ENCODE measurements at regions not wholly inside any gene's neighbourhood (a gene's known extent, or its start where the extent isn't known, plus 50 kb on each side); places are given as distances from the start of the nearest gene placed in this dataset.

GRCh38 chr15:93257920-93258319, 168.9 kb upstream of the RGMA start:
- no peak for FAIRE-seq
- no peak for TF ChIP-seq POLR2A (IDR thresholded peaks at IDR 0.05; ENCODE audit: low read depth, low read length)
- no peak for DNase-seq (ENCODE audit: insufficient read length, low spot score)

- FAIRE-seq (no peak), DNase-seq (ENCODE audit: insufficient read length, low spot score) (no peak)
- TF ChIP-seq POLR2A (IDR thresholded peaks at IDR 0.05; ENCODE audit: low read depth, low read length): no peak
Observed at GRCh38 chr15:93253681-93254080, 164.7 kb upstream of the RGMA start.

GRCh38 chr15:93252780-93253179, 163.8 kb upstream of the RGMA start:
- DNase-seq (ENCODE audit: insufficient read length, low spot score) (no peak), FAIRE-seq (no peak)
- no peak for TF ChIP-seq POLR2A (IDR thresholded peaks at IDR 0.05; ENCODE audit: low read depth, low read length)

GRCh38 chr15:93250950-93251349, 161.9 kb upstream of the RGMA start:
- DNase-seq (ENCODE audit: insufficient read length, low spot score): no peak
- FAIRE-seq: no peak
- no peak for TF ChIP-seq POLR2A (IDR thresholded peaks at IDR 0.05; ENCODE audit: low read depth, low read length)

- TF ChIP-seq POLR2A (IDR thresholded peaks at IDR 0.05; ENCODE audit: low read depth, low read length): no peak
- no peak for DNase-seq (ENCODE audit: insufficient read length, low spot score)
- FAIRE-seq: no peak
Observed at GRCh38 chr15:93250209-93250608, 161.2 kb upstream of the RGMA start.

DNA sequence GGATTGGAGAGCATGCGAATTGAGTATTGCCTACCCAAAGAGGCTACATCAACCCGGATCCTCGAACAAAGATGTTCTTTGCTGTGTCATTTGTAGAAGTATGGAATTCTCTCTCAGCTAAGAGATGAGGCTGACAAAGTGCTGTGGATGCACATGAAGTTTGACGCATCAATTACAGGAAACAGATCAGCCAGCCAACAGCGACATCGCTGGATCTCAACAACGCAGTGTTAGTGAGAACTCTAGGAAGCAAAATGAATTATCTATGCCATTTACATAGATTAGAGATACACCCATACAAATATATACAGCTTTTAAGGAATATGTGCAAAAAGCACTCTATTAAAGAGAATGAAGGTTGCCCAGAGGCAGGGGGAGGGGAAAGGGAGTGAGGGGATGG, 160.6 kb upstream of the RGMA start:
- DNase-seq (ENCODE audit: insufficient read length, low spot score): no peak
- no peak for FAIRE-seq
- no peak for TF ChIP-seq POLR2A (IDR thresholded peaks at IDR 0.05; ENCODE audit: low read depth, low read length)

- FAIRE-seq: no peak
- DNase-seq (ENCODE audit: insufficient read length, low spot score): no peak
Observed at GRCh38 chr15:93247466-93248121, 158.6 kb upstream of the RGMA start.

GRCh38 chr15:93246266-93247242, 157.5 kb upstream of the RGMA start:
- DNase-seq (ENCODE audit: insufficient read length, low spot score): no peak

More at GRCh38 chr15:93247466-93248121, 158.6 kb upstream of the RGMA start:
- TF ChIP-seq POLR2A (IDR thresholded peaks at IDR 0.05; ENCODE audit: low read depth, low read length): no peak

DNA sequence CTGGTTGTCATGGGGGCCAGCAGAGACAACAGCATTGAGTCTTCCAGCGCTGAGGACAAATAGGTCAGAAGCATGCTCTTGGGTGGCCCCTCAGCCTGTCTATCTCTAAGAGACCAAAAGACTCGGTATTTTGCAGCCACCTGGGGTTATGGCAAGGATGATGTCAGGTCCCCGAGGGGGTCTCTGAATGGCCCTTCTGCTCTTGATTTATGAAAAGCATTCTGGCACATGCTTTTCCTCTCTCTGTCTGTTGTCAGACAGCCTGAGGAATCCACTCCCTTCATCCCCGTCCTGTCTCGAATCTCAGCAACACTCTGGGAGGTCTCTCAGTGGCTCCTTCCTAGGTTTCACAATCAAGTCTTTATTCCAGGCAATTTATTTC, 156.6 kb upstream of the RGMA start:
- no peak for TF ChIP-seq POLR2A (IDR thresholded peaks at IDR 0.05; ENCODE audit: low read depth, low read length)
- FAIRE-seq (no peak), DNase-seq (ENCODE audit: insufficient read length, low spot score) (no peak)

More at GRCh38 chr15:93246266-93247242, 157.5 kb upstream of the RGMA start:
- no peak for TF ChIP-seq POLR2A (IDR thresholded peaks at IDR 0.05; ENCODE audit: low read depth, low read length)
- no peak for FAIRE-seq

DNA sequence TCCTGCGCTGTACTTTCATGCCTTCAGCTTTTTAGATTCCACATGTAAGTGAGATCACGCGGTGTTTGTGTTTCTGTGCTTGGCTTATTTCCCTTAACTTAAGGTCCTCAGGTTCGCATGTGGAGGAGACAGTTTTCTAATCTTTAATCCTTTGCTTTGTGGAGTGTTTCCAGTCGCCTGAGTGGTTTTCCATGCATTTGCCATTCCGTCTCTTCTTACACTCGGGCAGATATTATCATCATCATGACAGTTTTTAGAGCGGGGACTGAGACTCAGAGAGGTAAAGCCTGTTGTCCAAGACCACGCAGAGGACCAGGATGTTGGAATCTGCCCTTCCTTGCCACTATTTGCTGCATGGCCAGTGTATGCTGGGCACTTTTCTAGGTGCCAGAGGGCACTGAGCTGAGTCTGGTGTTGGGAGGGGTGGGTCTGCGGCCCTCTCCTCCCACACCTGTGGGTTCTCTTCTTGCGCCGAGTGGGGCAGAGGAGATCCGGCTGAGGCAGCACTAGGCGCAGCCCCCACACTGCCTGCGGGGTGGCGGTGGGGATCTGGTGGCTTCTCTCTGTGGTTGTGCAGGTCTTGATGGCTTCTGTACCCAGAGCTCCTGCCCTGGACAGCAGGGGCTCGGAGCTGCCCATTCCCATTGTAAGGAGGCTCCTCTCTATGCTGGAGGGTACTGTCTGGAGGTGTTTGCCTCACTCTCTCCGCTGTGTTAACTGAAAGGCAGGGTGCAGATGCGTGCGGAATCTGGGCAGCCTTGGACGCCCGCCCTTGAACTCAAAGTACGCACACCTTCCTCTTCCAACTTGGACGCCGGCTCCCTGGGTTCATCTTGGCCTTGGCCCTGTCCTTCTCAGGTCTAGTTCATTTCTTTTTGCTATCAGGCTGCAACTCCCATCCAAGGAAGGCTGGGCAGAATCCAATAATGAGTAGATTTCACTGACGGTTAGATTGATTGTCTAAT, 156.0 kb upstream of the RGMA start:
- DNase-seq (ENCODE audit: insufficient read length, low spot score): no peak
- FAIRE-seq: no peak

DNA sequence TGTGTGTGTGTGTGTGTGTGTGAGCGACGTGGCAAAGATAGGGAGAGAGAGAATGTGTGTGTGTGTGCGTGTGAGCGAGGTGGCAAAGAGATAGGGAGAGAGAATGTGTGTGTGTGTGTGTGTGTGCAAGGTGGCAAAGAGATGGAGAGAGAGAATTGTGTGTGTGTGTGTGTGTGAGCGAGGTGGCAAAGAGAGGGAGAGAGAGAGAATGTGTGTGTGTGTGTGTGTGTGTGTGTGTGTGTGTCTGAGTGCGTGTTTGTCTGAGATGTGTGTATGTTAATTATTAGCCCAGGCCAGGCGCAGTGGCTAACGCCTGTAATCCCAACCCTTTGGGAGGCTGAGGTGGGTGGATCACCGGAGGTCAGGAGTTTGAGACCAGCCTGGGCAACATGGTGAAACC, 154.6 kb upstream of the RGMA start:
- no peak for FAIRE-seq
- no peak for TF ChIP-seq POLR2A (IDR thresholded peaks at IDR 0.05; ENCODE audit: low read depth, low read length)
- no peak for DNase-seq (ENCODE audit: insufficient read length, low spot score)

More for the DNA sequence above, 156.0 kb upstream of the RGMA start:
- no peak for TF ChIP-seq POLR2A (IDR thresholded peaks at IDR 0.05; ENCODE audit: low read depth, low read length)

GRCh38 chr15:93241696-93242585, 152.9 kb upstream of the RGMA start:
- no peak for DNase-seq (ENCODE audit: insufficient read length, low spot score)
- TF ChIP-seq POLR2A (IDR thresholded peaks at IDR 0.05; ENCODE audit: low read depth, low read length): no peak
- no peak for FAIRE-seq

- TF ChIP-seq POLR2A (IDR thresholded peaks at IDR 0.05; ENCODE audit: low read depth, low read length): no peak
- FAIRE-seq: no peak
- DNase-seq (ENCODE audit: insufficient read length, low spot score): no peak
Observed at GRCh38 chr15:93239993-93240392, 151.0 kb upstream of the RGMA start.

Measured in H54 (cell line).